Neural progenitor cell (in vitro differentiated cells): ENCODE measurements at regions not wholly inside any gene's neighbourhood (a gene's known extent, or its start where the extent isn't known, plus 50 kb on each side); places are given as distances from the start of the nearest gene placed in this dataset.

Experiments used
- DNase-seq: peaks from one replicate; pipeline ENCODE4 v3.0.0-alpha.2; 2016; ENCODE audit warnings: low spot score
- H2AFZ ChIP-seq: fragments of 200-600 bp; sonication (generic); replicated peaks from 2 replicates; pipeline ENCODE4 v1.6.1; 2016; ENCODE audit warnings: antibody characterized with exemption
- H3F3A ChIP-seq: fragments of 200-600 bp; sonication (generic); 2 replicates; pipeline ENCODE4 v1.6.1; 2016; ENCODE audit warnings: antibody characterized with exemption, low read depth
- H3K27ac ChIP-seq: fragments of 200-600 bp; sonication (generic); 2 replicates; pipeline ENCODE4 v1.5.1; 2016; ENCODE audit warnings: mild to moderate bottlenecking
- H3K27me3 ChIP-seq: fragments of 200-600 bp; sonication (generic); 2 replicates; pipeline ENCODE4 v1.6.1; 2016; ENCODE audit warnings: mild to moderate bottlenecking, moderate library complexity
- H3K36me3 ChIP-seq: fragments of 200-600 bp; sonication (generic); 2 replicates; pipeline ENCODE4 v1.5.1; 2016
- H3K4me1 ChIP-seq: fragments of 200-600 bp; sonication (generic); 2 replicates; pipeline ENCODE4 v1.6.1; 2016; ENCODE audit warnings: mixed run types
- H3K4me2 ChIP-seq: fragments of 200-600 bp; sonication (generic); 2 replicates; pipeline ENCODE4 v1.6.1; 2016
- H3K4me3 ChIP-seq: fragments of 200-600 bp; sonication (generic); 2 replicates; pipeline ENCODE4 v1.5.1; 2016
- H3K79me2 ChIP-seq: fragments of 200-600 bp; sonication (generic); 2 replicates; pipeline ENCODE4 v1.6.1; 2016; ENCODE audit warnings: low read depth
- H3K9ac ChIP-seq: fragments of 200-600 bp; sonication (generic); 2 replicates; pipeline ENCODE4 v1.6.1; 2016
- H3K9me3 ChIP-seq: fragments of 200-600 bp; sonication (generic); 2 replicates; pipeline ENCODE4 v1.5.1; 2016; ENCODE audit warnings: low read depth
- H4K20me1 ChIP-seq: fragments of 200-600 bp; sonication (generic); 2 replicates; pipeline ENCODE4 v1.6.1; 2016; ENCODE audit warnings: low read depth
- H3K27ac Mint-ChIP-seq: 3 replicates; pipeline ENCODE4 v1.8.0; 2021; ENCODE audit warnings: mixed read lengths
- H3K27me3 Mint-ChIP-seq: 2 replicates; pipeline ENCODE4 v1.8.0; 2022; ENCODE audit warnings: low read depth, mild to moderate bottlenecking, inconsistent platforms, moderate library complexity, mixed read lengths; ENCODE audit not compliant: insufficient read depth
- H3K36me3 Mint-ChIP-seq: 3 replicates; pipeline ENCODE4 v1.8.0; 2021; ENCODE audit warnings: mixed read lengths
- H3K4me1 Mint-ChIP-seq: 3 replicates; pipeline ENCODE4 v1.8.0; 2021; ENCODE audit warnings: mixed read lengths
- H3K4me3 Mint-ChIP-seq: 3 replicates; pipeline ENCODE4 v1.8.0; 2021; ENCODE audit warnings: mild to moderate bottlenecking, moderate library complexity, mixed read lengths
- H3K9me3 Mint-ChIP-seq: 3 replicates; pipeline ENCODE4 v1.8.0; 2020; ENCODE audit warnings: mixed read lengths
- EZH2 ChIP-seq: fragments of 200-600 bp; sonication (generic); IDR thresholded peaks from 2 replicates; pipeline ENCODE4 v1.6.1; 2017; ENCODE audit warnings: antibody characterized with exemption, mild to moderate bottlenecking, moderate library complexity
- EZH2phosphoT487 ChIP-seq: fragments of 200-600 bp; sonication (generic); IDR thresholded peaks from 2 replicates; pipeline ENCODE4 v1.6.1; 2017; ENCODE audit warnings: antibody characterized with exemption
- TF ChIP-seq, protein P1 (sequence below): fragments of 200-600 bp; sonication (generic); IDR thresholded peaks from 2 replicates; pipeline ENCODE4 v1.5.1; 2017; ENCODE audit warnings: antibody characterized with exemption, mild to moderate bottlenecking

DNA sequence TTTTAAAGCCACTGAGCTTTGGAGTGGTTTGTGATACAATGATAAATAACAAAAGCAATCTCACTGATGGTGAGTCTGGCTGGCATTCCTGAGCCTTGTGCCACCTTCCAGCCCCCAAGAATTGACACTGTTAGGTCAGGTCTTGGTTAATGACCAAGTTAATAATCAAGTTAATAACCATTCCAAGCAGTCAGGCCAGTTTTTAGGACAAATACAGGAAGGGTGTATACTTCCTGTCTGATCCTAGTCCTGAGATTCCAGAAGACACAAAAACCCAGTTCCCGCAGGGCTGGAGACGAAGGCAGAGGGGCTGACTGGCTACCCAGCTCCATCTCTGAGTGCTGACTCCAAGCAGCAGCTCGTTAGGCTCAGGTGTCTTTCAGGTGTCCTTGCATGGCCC, 74.6 kb upstream of the LAPTM4A start:
- Mint-ChIP-seq H3K4me1 (peaks cover 13% of the 10 kb centered on the region), H3K36me3 (no peaks in the 10 kb centered on the region), H3K27me3 (peaks cover 6% of the 10 kb centered on the region), H3K27ac (no peak overlapping the region), H3K4me3 (no peak overlapping the region), H3K9me3 (no peaks in the 10 kb centered on the region)
- no peaks in the 10 kb centered on the region for H3K27me3 ChIP-seq
- DNase-seq, result no peak
- H3K36me3 ChIP-seq, result no peaks in the 10 kb centered on the region
- H3K79me2 ChIP-seq, result no peaks in the 10 kb centered on the region
- H4K20me1 ChIP-seq, result no peaks in the 10 kb centered on the region
- no peaks in the 10 kb centered on the region for H3K9me3 ChIP-seq
- no peak overlapping the region for H3K9ac ChIP-seq
- no peak overlapping the region for H3K4me3 ChIP-seq
- no peaks in the 10 kb centered on the region for H3K4me1 ChIP-seq
- H3K4me2 ChIP-seq, result no peak overlapping the region
- H3F3A ChIP-seq, result no peaks in the 10 kb centered on the region
- no peak overlapping the region for H3K27ac ChIP-seq
- TF ChIP-seq, protein P1, sequence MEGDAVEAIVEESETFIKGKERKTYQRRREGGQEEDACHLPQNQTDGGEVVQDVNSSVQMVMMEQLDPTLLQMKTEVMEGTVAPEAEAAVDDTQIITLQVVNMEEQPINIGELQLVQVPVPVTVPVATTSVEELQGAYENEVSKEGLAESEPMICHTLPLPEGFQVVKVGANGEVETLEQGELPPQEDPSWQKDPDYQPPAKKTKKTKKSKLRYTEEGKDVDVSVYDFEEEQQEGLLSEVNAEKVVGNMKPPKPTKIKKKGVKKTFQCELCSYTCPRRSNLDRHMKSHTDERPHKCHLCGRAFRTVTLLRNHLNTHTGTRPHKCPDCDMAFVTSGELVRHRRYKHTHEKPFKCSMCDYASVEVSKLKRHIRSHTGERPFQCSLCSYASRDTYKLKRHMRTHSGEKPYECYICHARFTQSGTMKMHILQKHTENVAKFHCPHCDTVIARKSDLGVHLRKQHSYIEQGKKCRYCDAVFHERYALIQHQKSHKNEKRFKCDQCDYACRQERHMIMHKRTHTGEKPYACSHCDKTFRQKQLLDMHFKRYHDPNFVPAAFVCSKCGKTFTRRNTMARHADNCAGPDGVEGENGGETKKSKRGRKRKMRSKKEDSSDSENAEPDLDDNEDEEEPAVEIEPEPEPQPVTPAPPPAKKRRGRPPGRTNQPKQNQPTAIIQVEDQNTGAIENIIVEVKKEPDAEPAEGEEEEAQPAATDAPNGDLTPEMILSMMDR, result no peak
- TF ChIP-seq EZH2 (no peak), EZH2phosphoT487 (no peak)
- H2AFZ ChIP-seq, result no peak overlapping the region

DNA sequence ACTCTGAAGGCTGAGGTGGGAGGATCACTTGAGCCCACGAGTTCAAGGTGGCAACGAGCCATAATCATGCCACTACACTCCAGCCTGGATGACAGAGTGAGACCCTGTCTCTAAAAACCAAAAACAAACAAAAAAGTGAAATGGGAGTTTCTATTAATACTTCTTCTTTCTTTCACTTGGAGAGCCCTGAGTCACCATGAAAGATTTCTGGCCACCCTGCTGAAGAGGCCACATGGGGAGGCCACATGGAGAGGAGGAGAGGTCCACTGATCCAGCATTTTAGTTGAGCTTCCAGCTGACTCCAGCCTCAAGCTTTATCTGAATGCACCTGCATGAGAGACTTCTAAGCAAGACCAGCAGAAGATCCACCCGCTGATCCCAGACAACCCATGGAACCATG, 74.2 kb upstream of the LAPTM4A start:
- Mint-ChIP-seq H3K36me3 (no peaks in the 10 kb centered on the region), H3K9me3 (no peaks in the 10 kb centered on the region), H3K4me3 (no peak overlapping the region), H3K27me3 (peaks cover 6% of the 10 kb centered on the region), H3K4me1 (peaks cover 10% of the 10 kb centered on the region), H3K27ac (no peak overlapping the region)
- Histone ChIP-seq H3K27me3 (no peaks in the 10 kb centered on the region), H3K4me1 (no peaks in the 10 kb centered on the region), H3K36me3 (no peaks in the 10 kb centered on the region), H3K4me3 (no peak overlapping the region), H3K9ac (no peak overlapping the region), H3F3A (no peaks in the 10 kb centered on the region), H3K4me2 (no peak overlapping the region), H2AFZ (no peak overlapping the region), H4K20me1 (no peaks in the 10 kb centered on the region), H3K27ac (no peak overlapping the region), H3K79me2 (no peaks in the 10 kb centered on the region), H3K9me3 (no peaks in the 10 kb centered on the region)
- TF ChIP-seq, protein P1, result no peak
- TF ChIP-seq EZH2 (no peak), EZH2phosphoT487 (no peak)
- no peak for DNase-seq

DNA sequence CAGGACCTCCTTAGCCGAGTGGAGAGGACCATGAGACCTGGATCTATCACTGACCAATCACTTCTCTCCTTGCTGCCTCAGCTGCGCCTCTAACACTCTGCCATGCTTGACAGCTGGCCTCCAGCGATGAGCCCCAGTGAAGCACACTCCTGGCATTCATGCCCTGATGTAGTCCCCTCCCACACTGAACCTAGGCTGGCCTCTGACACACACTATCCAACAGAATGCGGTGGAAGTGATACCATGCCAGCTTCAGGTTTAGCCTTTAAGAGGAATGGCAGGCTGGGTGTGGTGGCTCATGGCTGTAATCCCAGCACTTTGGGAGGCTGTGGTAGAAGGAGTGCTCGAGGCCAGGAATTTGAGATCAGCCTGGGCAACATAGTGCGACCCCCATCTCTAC, 73.7 kb upstream of the LAPTM4A start:
- TF ChIP-seq, protein P1, result no peak
- TF ChIP-seq EZH2, result no peak
- no peak for TF ChIP-seq EZH2phosphoT487
- no peaks in the 10 kb centered on the region for H3K27me3 ChIP-seq
- H3K9ac ChIP-seq, result no peak overlapping the region
- no peak for DNase-seq
- H2AFZ ChIP-seq, result no peak overlapping the region
- no peak overlapping the region for H3K27ac ChIP-seq
- no peak overlapping the region for H3K4me2 ChIP-seq
- H3K9me3 ChIP-seq, result no peaks in the 10 kb centered on the region
- Mint-ChIP-seq H3K9me3 (no peaks in the 10 kb centered on the region), H3K27me3 (peaks cover 2% of the 10 kb centered on the region), H3K27ac (no peak overlapping the region), H3K4me1 (peaks cover 6% of the 10 kb centered on the region), H3K36me3 (no peaks in the 10 kb centered on the region), H3K4me3 (no peak overlapping the region)
- H3K36me3 ChIP-seq, result no peaks in the 10 kb centered on the region
- no peaks in the 10 kb centered on the region for H3F3A ChIP-seq
- H3K4me3 ChIP-seq, result no peak overlapping the region
- H4K20me1 ChIP-seq, result no peaks in the 10 kb centered on the region
- H3K4me1 ChIP-seq, result no peaks in the 10 kb centered on the region
- H3K79me2 ChIP-seq, result no peaks in the 10 kb centered on the region
